KMS-11 (cell line): ENCODE measurements at regions not wholly inside any gene's neighbourhood (a gene's known extent, or its start where the extent isn't known, plus 50 kb on each side); places are given as distances from the start of the nearest gene placed in this dataset.

Experiments
- H2AFZ ChIP-seq: fragments of 200-600 bp; sonication (generic); 2 replicates; pipeline ENCODE4 v1.6.1; 2016; ENCODE audit warnings: antibody characterized with exemption, mixed run types, low read depth
- H3K27ac ChIP-seq: fragments of 200-600 bp; sonication (generic); 2 replicates; pipeline ENCODE4 v1.6.1; 2016; ENCODE audit warnings: mild to moderate bottlenecking, mixed run types
- H3K27me3 ChIP-seq: fragments of 200-600 bp; sonication (generic); 2 replicates; pipeline ENCODE4 v1.6.1; 2017; ENCODE audit warnings: mild to moderate bottlenecking, low read depth, mixed run types, moderate library complexity; ENCODE audit not compliant: insufficient read depth
- H3K36me3 ChIP-seq: fragments of 200-600 bp; sonication (generic); 2 replicates; pipeline ENCODE4 v1.6.1; 2017; ENCODE audit warnings: mild to moderate bottlenecking, mixed run types; ENCODE audit not compliant: insufficient read depth
- H3K4me1 ChIP-seq: fragments of 200-600 bp; sonication (generic); 2 replicates; pipeline ENCODE4 v1.6.1; 2016; ENCODE audit warnings: mild to moderate bottlenecking, low read depth, mixed run types; ENCODE audit not compliant: poor library complexity, severe bottlenecking
- H3K4me2 ChIP-seq: fragments of 200-600 bp; sonication (generic); 2 replicates; pipeline ENCODE4 v1.7.0; 2016; ENCODE audit warnings: mild to moderate bottlenecking, mixed run types
- H3K4me3 ChIP-seq: fragments of 200-600 bp; sonication (generic); IDR thresholded peaks from 2 replicates; pipeline ENCODE4 v1.6.1; 2017; ENCODE audit warnings: low read depth, low read length, mixed read lengths; ENCODE audit not compliant: insufficient read depth
- H3K79me2 ChIP-seq: fragments of 200-600 bp; sonication (generic); 2 replicates; pipeline ENCODE4 v1.6.1; 2016; ENCODE audit warnings: low read depth, mixed run types; ENCODE audit not compliant: insufficient read depth
- H3K9ac ChIP-seq: fragments of 200-600 bp; sonication (generic); 2 replicates; pipeline ENCODE4 v1.6.1; 2016; ENCODE audit warnings: mild to moderate bottlenecking, mixed run types
- H4K20me1 ChIP-seq: fragments of 200-600 bp; sonication (generic); 2 replicates; pipeline ENCODE4 v1.6.1; 2016; ENCODE audit warnings: mild to moderate bottlenecking, mixed run types; ENCODE audit not compliant: insufficient read depth
- CTCF ChIP-seq: fragments of 200-600 bp; sonication (generic); conservative IDR thresholded peaks from 2 replicates; pipeline ENCODE4 v1.6.1; 2017; ENCODE audit warnings: low read depth, mild to moderate bottlenecking, antibody characterized with exemption, low read length, moderate library complexity, mixed read lengths

GRCh38 chr7:125561006-125561405, 631.4 kb upstream of the POT1 start:
- Histone ChIP-seq H3K4me1 (peaks cover 12% of the 10 kb centered on the region), H3K79me2 (no peaks in the 10 kb centered on the region), H3K9ac (peak overlapping the region; percentile 27; the same call in 1 of the 2 replicates), H3K4me2 (peak overlapping the region; percentile 59), H4K20me1 (no peaks in the 10 kb centered on the region), H3K36me3 (no peaks in the 10 kb centered on the region), H2AFZ (peak overlapping the region; percentile 57), H3K4me3 (no peak overlapping the region), H3K27me3 (no peaks in the 10 kb centered on the region), H3K27ac (no peak overlapping the region)
- TF ChIP-seq CTCF = no peak

GRCh38 chr7:125559921-125560320, 630.3 kb upstream of the POT1 start:
- no peaks in the 10 kb centered on the region for H3K27me3 ChIP-seq
- no peaks in the 10 kb centered on the region for H4K20me1 ChIP-seq
- no peak for TF ChIP-seq CTCF
- H3K79me2 ChIP-seq = no peaks in the 10 kb centered on the region
- no peak overlapping the region for H2AFZ ChIP-seq
- H3K27ac ChIP-seq = no peak overlapping the region
- no peak overlapping the region for H3K4me2 ChIP-seq
- peaks cover 12% of the 10 kb centered on the region for H3K4me1 ChIP-seq
- H3K9ac ChIP-seq = no peak overlapping the region
- H3K36me3 ChIP-seq = no peaks in the 10 kb centered on the region
- H3K4me3 ChIP-seq = no peak overlapping the region

- TF ChIP-seq CTCF = no peak
Measured at GRCh38 chr7:125555916-125556315, 626.3 kb upstream of the POT1 start.

GRCh38 chr7:125551008-125551407, 621.4 kb upstream of the POT1 start:
- Histone ChIP-seq H3K36me3 (no peaks in the 10 kb centered on the region; the same call in 1 of the 2 replicates), H3K27me3 (no peaks in the 10 kb centered on the region), H4K20me1 (no peaks in the 10 kb centered on the region), H3K4me2 (no peak overlapping the region), H2AFZ (no peak overlapping the region), H3K4me1 (no peaks in the 10 kb centered on the region), H3K79me2 (no peaks in the 10 kb centered on the region), H3K4me3 (no peak overlapping the region), H3K27ac (no peak overlapping the region), H3K9ac (no peak overlapping the region)
- TF ChIP-seq CTCF = no peak

More at GRCh38 chr7:125555916-125556315, 626.3 kb upstream of the POT1 start:
- Histone ChIP-seq H3K9ac (no peak overlapping the region), H3K4me2 (no peak overlapping the region), H3K4me1 (peaks cover 6% of the 10 kb centered on the region), H3K27ac (no peak overlapping the region), H3K36me3 (no peaks in the 10 kb centered on the region), H3K27me3 (no peaks in the 10 kb centered on the region), H2AFZ (no peak overlapping the region), H3K79me2 (no peaks in the 10 kb centered on the region), H3K4me3 (no peak overlapping the region), H4K20me1 (no peaks in the 10 kb centered on the region)
